ENCODE measurements at regions not wholly inside any gene's neighbourhood (a gene's known extent, or its start where the extent isn't known, plus 50 kb on each side); places are given as distances from the start of the nearest gene placed in this dataset.
"Not testable (repeated sequence)": the region's sequence is repeated elsewhere in the genome, so short reads cannot be mapped to it uniquely, and the experiment has no call there.

- DNase-seq (ENCODE audit: low read depth in 4 of 4, low spot score in 2 of 4), result no peak
These were observed 289.3 kb upstream of the MTPN start for GRCh38 chr7:136266457-136266856.

- DNase-seq (ENCODE audit: low read depth in 4 of 4, low spot score in 2 of 4), result not testable (repeated sequence)
These were observed 287.1 kb upstream of the MTPN start for GRCh38 chr7:136264304-136264703.

DNA sequence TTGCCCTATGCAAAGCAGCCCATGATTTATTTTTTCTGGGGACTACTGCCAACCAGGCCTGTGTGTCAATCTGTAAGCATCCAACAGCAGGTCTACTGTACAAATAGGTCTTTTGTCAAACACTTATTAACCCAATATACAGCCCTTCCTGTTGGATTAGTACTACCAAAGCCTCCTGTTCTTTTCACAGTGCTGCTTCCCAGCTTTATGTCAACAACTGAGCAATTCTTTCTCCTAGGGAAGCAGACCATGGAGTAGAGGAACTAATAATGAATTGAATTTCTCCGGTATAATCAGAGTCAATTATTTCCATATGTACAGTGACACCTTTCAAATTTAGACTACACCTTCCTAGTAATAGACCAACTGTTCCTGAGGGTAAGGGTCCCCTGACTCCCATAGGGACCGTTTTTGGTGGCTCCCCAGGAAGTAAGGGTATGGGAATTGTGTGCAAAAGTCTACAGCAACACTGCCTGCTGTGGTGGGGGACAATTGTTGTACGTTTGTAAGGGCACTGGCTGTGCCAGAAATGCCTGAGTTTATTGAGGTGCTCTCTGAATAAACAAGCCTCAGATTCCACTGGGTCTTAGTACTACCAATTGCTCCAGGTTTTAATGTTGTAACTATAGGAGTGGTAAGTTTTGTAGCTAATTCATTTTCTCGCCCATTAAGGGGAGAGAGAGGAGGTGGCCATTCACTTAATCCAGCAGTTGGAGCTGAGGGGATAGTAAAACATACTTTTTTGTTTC, 286.1 kb upstream of the MTPN start:
- not testable (repeated sequence) for DNase-seq (ENCODE audit: low read depth in 4 of 4, low spot score in 2 of 4)

DNA sequence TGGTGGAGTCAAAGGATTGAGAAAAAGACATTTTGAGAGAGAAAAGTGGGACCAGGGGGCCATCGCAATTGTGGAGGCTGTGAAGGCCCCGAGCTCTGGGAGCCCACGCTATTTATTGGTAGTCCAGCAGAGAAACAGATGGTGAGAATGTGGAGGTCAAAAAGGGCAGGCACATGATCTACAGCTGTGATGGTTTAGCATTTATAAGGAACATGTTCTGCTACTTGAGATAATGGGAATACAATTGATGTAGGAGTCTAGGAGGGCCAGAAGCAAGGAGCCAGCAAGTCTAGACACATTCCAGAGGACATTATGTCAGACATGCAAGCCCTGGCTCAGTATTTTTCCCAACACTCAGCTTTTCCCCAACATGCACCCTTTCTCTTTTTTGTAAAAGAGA, 283.4 kb upstream of the MTPN start:
- not testable (repeated sequence) for DNase-seq (ENCODE audit: low read depth in 4 of 4, low spot score in 2 of 4)

GRCh38 chr7:136259074-136259473, 281.9 kb upstream of the MTPN start:
- DNase-seq (ENCODE audit: low read depth in 4 of 4, low spot score in 2 of 4), result no peak

- DNase-seq (ENCODE audit: low read depth in 4 of 4, low spot score in 2 of 4), result no peak
These were observed 279.3 kb upstream of the MTPN start for GRCh38 chr7:136256491-136256890.

DNA sequence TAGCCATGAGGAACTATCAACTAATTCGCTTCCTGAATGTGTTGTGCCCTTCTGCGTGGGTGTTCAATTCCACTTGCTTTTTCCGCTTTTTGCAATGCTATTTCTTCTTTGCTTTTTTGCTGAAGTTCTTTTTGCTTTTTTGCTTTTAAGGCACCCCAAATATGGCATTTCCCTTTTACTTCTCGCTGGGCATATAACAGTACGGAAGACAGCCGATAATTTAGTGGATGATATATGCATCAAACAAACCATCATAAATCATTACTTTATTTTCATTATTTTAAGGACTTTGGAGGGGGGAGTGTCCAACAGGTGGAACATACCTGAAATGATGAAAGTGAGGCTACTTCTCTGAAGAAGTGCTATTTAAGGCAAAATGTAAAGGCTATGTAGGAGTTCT, 277.0 kb upstream of the MTPN start:
- DNase-seq (ENCODE audit: low read depth in 4 of 4, low spot score in 2 of 4), result no peak

GRCh38 chr7:136251826-136252225, 274.7 kb upstream of the MTPN start:
- DNase-seq (ENCODE audit: low read depth in 4 of 4, low spot score in 2 of 4), result no peak

DNA sequence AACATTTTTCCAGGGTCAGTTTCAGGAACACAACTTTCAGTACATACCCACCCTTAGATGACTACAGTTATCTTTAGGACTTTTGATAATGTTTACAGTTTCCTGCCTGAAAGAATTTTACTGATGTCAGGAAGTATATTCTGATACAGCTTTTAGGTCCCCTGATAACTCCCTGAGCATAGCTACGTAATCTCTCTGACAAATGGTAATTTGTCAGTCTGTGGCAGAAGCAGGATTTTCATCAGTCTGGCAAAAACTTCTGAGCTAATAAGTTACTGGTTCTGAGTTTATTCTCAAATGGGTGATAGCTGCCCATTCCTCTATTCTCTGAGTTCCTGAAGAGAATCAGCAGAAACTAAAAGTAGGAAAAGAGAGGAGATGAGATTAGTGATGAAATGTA, 270.1 kb upstream of the MTPN start:
- DNase-seq (ENCODE audit: low read depth in 4 of 4, low spot score in 2 of 4), result no peak

DNA sequence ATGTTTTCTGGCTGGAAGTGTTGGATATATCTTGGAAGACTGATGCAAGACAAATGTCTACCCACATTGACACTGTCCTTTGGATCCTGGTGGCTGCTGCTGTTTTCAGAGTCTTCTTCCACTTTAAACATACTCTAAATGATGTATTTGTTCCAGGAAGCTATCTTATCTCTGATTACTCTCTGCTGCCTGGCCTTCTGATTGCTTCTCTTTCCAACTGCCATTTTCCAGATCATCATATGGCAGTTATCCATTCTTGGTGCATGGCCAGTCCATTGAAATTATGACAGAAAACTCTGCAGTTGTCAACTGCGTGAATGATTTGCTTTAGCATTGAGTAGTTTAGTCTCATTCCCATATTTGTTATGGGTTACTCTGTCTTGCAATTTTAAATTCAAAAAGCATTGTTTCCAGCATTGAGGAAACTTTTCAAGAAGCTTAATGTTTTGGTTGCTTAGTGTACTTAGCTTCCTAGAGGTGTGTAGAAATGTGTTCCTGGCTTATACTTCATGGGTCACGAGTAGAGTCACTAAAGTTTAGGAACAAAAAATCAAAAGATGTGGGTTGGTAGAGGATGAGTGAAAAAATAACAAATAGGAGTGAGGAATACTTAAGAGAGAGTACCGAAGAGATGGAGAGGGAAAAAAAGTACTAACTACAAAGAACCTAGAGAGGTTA, 268.3 kb upstream of the MTPN start:
- no peak for DNase-seq (ENCODE audit: low read depth in 4 of 4, low spot score in 2 of 4)

- DNase-seq (ENCODE audit: low read depth in 4 of 4, low spot score in 2 of 4), result no peak
These were observed 256.9 kb upstream of the MTPN start for GRCh38 chr7:136234040-136234439.

- no peak for DNase-seq (ENCODE audit: low read depth in 4 of 4, low spot score in 2 of 4)
These were observed 253.1 kb upstream of the MTPN start for GRCh38 chr7:136230210-136230609.

DNA sequence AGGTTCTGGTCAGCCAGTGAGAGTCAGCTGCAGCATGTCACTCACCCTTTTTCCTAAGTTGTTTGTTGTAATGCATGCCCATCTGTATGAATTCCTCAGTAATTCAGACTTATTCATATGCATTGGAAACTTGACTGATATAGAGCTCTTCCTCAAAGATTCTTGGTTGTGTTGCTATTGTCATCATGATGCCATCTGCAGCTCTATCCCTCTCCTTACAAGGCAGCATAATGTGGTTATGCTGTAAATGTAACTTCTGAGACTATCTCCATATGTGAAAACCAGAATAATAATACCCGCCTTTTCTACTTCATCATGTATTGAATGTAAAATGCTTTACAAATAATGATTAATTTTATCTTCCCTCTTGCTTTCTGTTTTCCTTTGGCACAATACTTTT, 252.6 kb upstream of the MTPN start:
- DNase-seq (ENCODE audit: low read depth in 4 of 4, low spot score in 2 of 4), result no peak

GRCh38 chr7:136228171-136228570, 251.0 kb upstream of the MTPN start:
- no peak for DNase-seq (ENCODE audit: low read depth in 4 of 4, low spot score in 2 of 4)

DNA sequence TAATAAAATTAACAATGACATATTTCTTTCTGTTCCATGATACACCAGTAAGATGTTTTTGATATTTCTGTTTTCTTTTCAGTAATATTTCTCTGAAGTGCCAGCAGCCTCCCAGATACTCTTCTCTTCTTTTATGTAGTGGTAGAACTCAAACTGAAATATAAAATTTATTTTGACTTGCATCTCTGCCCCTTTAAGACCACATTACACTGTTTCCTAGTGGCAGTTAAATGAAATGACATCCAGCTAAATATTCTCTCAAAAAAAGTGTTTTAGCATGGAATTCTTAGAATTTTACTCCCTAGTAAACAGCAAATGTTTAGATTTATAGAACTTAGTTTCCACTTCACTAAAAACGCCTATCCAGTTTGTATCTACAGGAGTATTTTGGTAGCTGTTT, 237.2 kb upstream of the MTPN start:
- no peak for DNase-seq (ENCODE audit: low read depth in 4 of 4, low spot score in 2 of 4)

DNA sequence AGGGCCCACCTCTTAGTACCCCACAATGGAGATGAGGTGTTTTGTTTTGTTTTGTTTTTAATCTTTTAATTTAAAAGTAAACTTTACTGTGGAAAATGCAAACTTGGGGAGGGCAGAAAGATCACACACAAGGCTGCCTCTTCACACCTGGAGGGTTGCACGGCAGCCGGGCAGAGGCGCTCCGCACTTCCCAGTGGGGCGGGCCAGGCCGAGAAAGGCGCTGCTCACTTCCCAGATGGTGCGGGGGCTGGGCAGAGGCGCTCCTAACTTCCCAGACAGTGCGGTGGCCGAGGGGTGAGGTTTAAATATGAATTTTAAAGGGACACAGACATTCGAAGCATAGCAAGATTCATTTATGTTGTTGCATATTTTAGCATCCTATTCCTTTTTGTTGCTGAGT, 235.9 kb upstream of the MTPN start:
- no peak for DNase-seq (ENCODE audit: low read depth in 4 of 4, low spot score in 2 of 4)

GRCh38 chr7:136210664-136211063, 233.5 kb upstream of the MTPN start:
- no peak for DNase-seq (ENCODE audit: low read depth in 4 of 4, low spot score in 2 of 4)

DNA sequence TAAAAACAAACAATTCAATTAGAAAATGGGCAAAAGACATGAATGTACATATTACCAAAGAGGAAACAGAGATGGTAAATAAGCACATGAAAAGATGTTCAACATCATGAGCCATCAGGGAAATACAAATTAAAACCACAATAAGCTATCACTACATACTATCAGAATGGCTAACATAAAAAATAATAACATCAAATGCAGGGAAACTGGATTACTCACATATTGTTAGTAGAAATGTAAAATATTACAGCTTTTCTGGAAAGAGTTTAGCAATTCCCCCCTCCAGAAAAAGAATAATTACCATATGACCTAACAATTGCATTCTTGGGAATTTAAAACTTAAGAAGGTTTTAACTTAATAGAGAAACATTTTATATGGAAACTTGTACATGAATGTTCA, 232.9 kb upstream of the MTPN start:
- DNase-seq (ENCODE audit: low read depth in 4 of 4, low spot score in 2 of 4), result no peak

- no peak for DNase-seq (ENCODE audit: low read depth in 4 of 4, low spot score in 2 of 4)
These were observed 228.8 kb upstream of the MTPN start for GRCh38 chr7:136205956-136206355.

DNA sequence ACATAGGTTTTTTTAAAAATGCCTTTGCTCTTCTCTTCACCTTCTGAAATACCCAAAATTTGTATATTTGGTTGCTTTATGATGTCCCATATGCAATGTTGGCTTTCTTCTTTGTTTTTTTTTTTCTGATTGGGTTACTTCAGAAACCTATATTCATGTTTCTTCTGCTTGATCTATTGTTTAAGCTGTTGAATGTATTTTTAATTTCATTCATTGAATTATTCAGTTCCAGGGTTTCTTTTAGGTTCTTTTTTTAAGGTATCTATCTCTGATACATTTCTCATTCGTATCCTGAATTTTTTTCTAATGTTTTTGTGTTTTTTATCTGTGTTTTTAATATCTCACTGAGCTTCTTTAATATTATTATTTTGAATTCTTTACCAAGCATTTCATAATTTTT, 221.0 kb upstream of the MTPN start:
- DNase-seq (ENCODE audit: low read depth in 4 of 4, low spot score in 2 of 4), result no peak

DNA sequence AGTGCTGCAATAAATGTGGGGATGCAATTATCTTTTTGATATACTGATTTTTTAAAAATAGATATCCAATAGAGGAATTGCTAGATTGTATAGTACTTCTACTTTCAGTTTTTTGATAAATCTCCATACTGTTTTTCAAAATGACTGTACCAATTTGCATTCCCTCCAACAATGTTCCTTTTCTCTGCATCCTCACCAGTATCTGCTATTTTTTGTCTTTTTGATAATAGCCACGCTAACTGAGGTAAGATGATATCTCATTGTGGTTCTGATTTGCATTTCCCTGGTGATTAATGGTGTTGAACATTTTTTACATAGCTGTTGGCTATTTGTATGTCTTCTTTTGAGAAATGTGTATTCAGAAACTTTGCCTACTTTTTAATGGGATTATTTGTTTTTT, 217.7 kb upstream of the MTPN start:
- DNase-seq (ENCODE audit: low read depth in 4 of 4, low spot score in 2 of 4), result no peak

DNA sequence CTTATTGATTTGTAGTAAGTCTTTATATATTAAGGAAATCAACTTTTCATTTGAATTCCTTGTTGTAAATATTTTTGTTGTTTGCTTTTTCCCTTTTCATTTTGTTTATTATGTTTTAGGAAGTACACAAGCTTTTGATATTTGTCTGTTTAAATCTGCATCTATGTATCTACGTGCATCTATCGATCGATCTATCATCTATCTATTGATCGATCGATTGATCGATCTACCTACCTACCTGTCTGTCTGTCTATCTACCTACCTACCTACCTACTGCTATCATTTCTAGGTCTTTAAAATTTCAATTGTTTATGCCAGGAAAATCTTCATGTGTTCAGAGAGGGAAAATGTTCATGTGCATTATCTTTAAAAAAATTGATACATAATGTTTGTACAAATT, 216.8 kb upstream of the MTPN start:
- no peak for DNase-seq (ENCODE audit: low read depth in 4 of 4, low spot score in 2 of 4)

All from left renal cortex interstitium (tissue), 4 donors.